Memory B cell (primary cell): ENCODE measurements at regions not wholly inside any gene's neighbourhood (a gene's known extent, or its start where the extent isn't known, plus 50 kb on each side); places are given as distances from the start of the nearest gene placed in this dataset.

ENCODE experiments used
- ATAC-seq: fragments of 150-1000 bp; cut with Tn5 transposase; 2 replicates; pipeline ENCODE4 v1.10.0; 2021; ENCODE audit warnings: low read depth, mild to moderate bottlenecking, moderate library complexity
- DNase-seq, 2 donors: peaks; one replicate each; pipeline ENCODE4 v3.0.0; 2022; ENCODE audit warnings: low spot score in 2 of 2
- H3K27ac Mint-ChIP-seq: one replicate; pipeline ENCODE4 v1.8.0; 2022; ENCODE audit warnings: mild to moderate bottlenecking, moderate library complexity, mixed read lengths
- H3K27me3 Mint-ChIP-seq: one replicate; pipeline ENCODE4 v1.8.0; 2022; ENCODE audit warnings: mixed read lengths
- H3K36me3 Mint-ChIP-seq: one replicate; pipeline ENCODE4 v1.8.0; 2022; ENCODE audit warnings: mild to moderate bottlenecking, mixed read lengths
- H3K4me1 Mint-ChIP-seq: one replicate; pipeline ENCODE4 v1.8.0; 2022; ENCODE audit warnings: mixed read lengths
- H3K4me3 Mint-ChIP-seq: one replicate; pipeline ENCODE4 v1.8.0; 2022; ENCODE audit warnings: mild to moderate bottlenecking, moderate library complexity, mixed read lengths
- H3K9me3 Mint-ChIP-seq: one replicate; pipeline ENCODE4 v1.8.0; 2022; ENCODE audit warnings: mixed read lengths

- Mint-ChIP-seq H3K36me3 (no peaks in the 10 kb centered on the region), H3K4me3 (no peak overlapping the region), H3K9me3 (no peaks in the 10 kb centered on the region), H3K27me3 (no peaks in the 10 kb centered on the region), H3K27ac (no peak overlapping the region), H3K4me1 (peaks cover 7% of the 10 kb centered on the region)
- no peak for DNase-seq
- ATAC-seq: no peak
Measured at GRCh38 chr5:143454936-143455516, 51.5 kb upstream of the NR3C1 start.

- Mint-ChIP-seq H3K27ac (peak overlapping the region; percentile 43), H3K36me3 (no peaks in the 10 kb centered on the region), H3K4me3 (no peak overlapping the region), H3K4me1 (peaks cover 7% of the 10 kb centered on the region), H3K9me3 (no peaks in the 10 kb centered on the region), H3K27me3 (no peaks in the 10 kb centered on the region)
- DNase-seq (no peak), ATAC-seq (peak; percentile 82)
Measured at GRCh38 chr5:143453720-143454119, 50.2 kb upstream of the NR3C1 start.
